ENCODE measurements at regions not wholly inside any gene's neighbourhood (a gene's known extent, or its start where the extent isn't known, plus 50 kb on each side); places are given as distances from the start of the nearest gene placed in this dataset.

DNA sequence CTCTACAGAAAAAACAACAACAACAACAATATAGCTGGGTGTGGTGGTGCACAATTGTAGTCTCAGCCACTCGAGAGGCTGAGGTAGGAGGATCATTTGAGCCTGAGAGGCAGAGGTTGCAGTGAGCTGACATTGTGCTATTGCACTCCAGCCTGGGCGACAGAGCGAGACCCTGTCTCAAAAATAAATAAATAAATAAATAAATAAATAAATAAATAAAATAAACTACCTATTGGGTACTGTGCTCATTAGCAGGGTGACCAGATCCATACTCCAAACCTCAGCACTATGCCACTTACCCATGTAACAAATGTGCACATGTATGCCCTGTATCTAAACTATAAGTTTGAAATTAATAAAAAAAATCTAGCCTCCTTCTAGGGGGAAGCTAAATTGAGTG is 369.4 kb upstream of the AJAP1 start:
- Mint-ChIP-seq H3K36me3 (no peaks in the 10 kb centered on the region), H3K27ac (no peak overlapping the region), H3K9me3 (peaks cover 4 to 13% of the 10 kb centered on the region in 2 donors)
- no peak for DNase-seq (ENCODE audit: low spot score in 2 of 2)
- ATAC-seq: no peak

GRCh38 chr1:4292861-4293260 is 361.5 kb upstream of the AJAP1 start:
- DNase-seq (ENCODE audit: low spot score in 2 of 2) (no peak), ATAC-seq (no peak)
- H3K36me3 Mint-ChIP-seq: no peaks in the 10 kb centered on the region
- H3K27ac Mint-ChIP-seq: no peak overlapping the region
- H3K9me3 Mint-ChIP-seq: peaks cover 24 to 26% of the 10 kb centered on the region in 2 donors

- H3K36me3 Mint-ChIP-seq: no peaks in the 10 kb centered on the region
- H3K27ac Mint-ChIP-seq: peak overlapping the region in 1 of 2 donors; percentile 40
- DNase-seq (ENCODE audit: low spot score in 2 of 2): no peak
- H3K9me3 Mint-ChIP-seq: peaks cover 25 to 31% of the 10 kb centered on the region in 2 donors
- no peak for ATAC-seq
These were observed 355.9 kb upstream of the AJAP1 start for GRCh38 chr1:4298361-4299083.

- DNase-seq (ENCODE audit: low spot score in 2 of 2) (no peak), ATAC-seq (no peak)
- Mint-ChIP-seq H3K9me3 (peaks cover 24 to 27% of the 10 kb centered on the region in 2 donors), H3K36me3 (no peaks in the 10 kb centered on the region), H3K27ac (no peak overlapping the region)
These were observed 353.4 kb upstream of the AJAP1 start for GRCh38 chr1:4301007-4301406.

DNA sequence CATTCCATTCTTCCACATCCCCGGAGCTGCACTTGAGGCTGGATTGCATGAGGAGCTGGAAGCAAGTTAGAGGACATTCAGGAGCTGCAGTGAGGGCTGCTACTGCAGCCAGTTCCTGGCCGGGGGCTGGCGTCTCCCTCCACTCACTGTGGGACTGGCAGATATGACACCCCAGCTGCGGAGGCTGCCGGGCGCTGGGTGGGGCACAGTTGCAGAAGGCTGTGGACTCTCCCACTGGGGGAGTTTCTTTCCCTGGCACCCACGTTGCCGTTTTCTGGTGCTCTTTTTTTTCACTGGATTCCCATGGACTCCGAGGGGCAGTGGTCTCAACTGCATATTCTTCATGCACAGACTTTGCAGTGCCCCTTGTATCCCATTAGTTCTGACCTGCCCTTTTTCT is 351.1 kb upstream of the AJAP1 start:
- H3K27ac Mint-ChIP-seq: no peak overlapping the region
- DNase-seq (ENCODE audit: low spot score in 2 of 2) (no peak), ATAC-seq (no peak)
- H3K9me3 Mint-ChIP-seq: peaks cover 9 to 11% of the 10 kb centered on the region in 2 donors
- H3K36me3 Mint-ChIP-seq: no peaks in the 10 kb centered on the region

GRCh38 chr1:4305526-4306301 is 348.7 kb upstream of the AJAP1 start:
- Mint-ChIP-seq H3K27ac (no peak overlapping the region), H3K36me3 (no peaks in the 10 kb centered on the region), H3K9me3 (peaks cover 9 to 11% of the 10 kb centered on the region in 2 donors)
- ATAC-seq: no peak
- DNase-seq (ENCODE audit: low spot score in 2 of 2): no peak

DNA sequence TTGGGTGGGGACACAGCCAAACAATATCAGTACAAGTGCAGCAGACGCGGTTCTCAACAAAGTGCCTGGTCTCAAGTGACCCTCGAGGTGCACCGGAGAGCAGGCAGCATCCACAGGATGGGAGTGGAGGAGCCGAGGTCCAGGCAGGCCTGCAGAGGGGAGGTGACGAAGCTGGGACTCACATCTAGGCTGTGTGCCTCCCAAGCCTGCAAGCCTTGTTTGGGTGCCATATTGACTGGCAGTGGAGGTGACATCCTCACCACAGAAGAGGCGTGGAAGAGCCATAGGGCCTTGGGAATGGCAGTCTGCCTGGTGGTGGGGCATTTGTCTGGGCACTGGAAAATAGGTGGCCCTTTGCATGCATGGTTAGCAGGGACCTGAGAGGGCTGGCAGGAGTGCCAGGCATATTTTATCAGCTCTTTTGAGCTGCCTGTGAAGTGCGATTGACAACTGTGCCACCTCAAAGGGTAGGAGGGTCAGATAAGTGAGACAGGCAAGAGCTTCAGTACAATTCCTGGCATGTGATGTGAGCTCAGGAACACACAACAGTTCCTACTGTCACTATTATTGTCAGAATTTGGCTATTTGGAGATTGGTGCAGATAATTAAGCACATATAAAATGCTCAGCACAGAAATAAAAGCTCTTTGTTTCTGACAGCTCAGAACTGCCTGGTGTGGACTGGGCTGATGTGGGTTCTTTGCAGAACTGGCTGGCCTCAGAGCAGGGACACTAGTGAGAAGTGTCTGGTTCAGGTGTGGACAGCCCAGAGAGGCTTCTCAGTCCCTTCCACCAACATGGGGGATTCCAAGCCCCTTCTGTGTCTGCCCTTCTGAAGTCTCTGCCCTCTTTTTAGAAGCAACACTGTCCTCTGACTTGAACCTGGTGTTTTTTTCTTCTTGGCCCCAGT is 347.6 kb upstream of the AJAP1 start:
- ATAC-seq (no peak), DNase-seq (ENCODE audit: low spot score in 2 of 2) (no peak)
- Mint-ChIP-seq H3K27ac (no peak overlapping the region), H3K36me3 (no peaks in the 10 kb centered on the region), H3K9me3 (peaks cover 9 to 11% of the 10 kb centered on the region in 2 donors)

GRCh38 chr1:4307468-4307845 is 347.0 kb upstream of the AJAP1 start:
- ATAC-seq: no peak
- Mint-ChIP-seq H3K9me3 (peaks cover 9 to 11% of the 10 kb centered on the region in 2 donors), H3K27ac (no peak overlapping the region), H3K36me3 (no peaks in the 10 kb centered on the region)
- no peak for DNase-seq (ENCODE audit: low spot score in 2 of 2)

- peaks cover 5 to 7% of the 10 kb centered on the region in 2 donors for H3K9me3 Mint-ChIP-seq
- peaks cover 0 to under 1% of the 10 kb centered on the region in 2 donors for H3K36me3 Mint-ChIP-seq
- no peak for DNase-seq (ENCODE audit: low spot score in 2 of 2)
- no peak overlapping the region for H3K27ac Mint-ChIP-seq
- ATAC-seq: no peak
These were observed 346.4 kb upstream of the AJAP1 start for GRCh38 chr1:4307911-4308545.

DNA sequence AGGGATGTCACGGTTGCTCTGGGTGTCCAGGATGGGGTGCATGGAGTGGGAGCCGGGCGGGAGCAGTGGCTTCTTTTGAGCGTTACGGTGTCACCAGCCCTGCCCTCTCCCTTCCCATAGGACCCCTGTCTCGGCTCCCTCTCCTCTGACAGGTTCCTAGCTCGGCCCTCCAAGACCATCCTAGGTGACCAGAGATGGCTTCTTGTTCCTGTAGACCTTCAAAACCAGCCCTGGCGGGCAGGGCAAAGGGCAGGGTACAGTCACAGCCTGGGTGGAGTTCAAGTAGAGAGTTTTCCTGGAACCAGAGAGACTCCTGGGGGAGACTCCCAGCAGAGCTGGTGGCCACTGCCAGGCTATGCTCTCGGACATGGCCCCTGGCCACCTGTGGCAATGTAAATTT is 345.6 kb upstream of the AJAP1 start:
- DNase-seq (ENCODE audit: low spot score in 2 of 2): no peak
- no peak for ATAC-seq
- H3K27ac Mint-ChIP-seq: no peak overlapping the region
- H3K9me3 Mint-ChIP-seq: peaks cover 6 to 8% of the 10 kb centered on the region in 2 donors
- H3K36me3 Mint-ChIP-seq: peaks cover 0 to 8% of the 10 kb centered on the region in 2 donors

GRCh38 chr1:4309676-4310320 is 344.6 kb upstream of the AJAP1 start:
- no peak overlapping the region for H3K27ac Mint-ChIP-seq
- peaks cover 5 to 18% of the 10 kb centered on the region in 2 donors for H3K36me3 Mint-ChIP-seq
- H3K9me3 Mint-ChIP-seq: peaks cover 11 to 13% of the 10 kb centered on the region in 2 donors
- ATAC-seq: no peak
- no peak for DNase-seq (ENCODE audit: low spot score in 2 of 2)

GRCh38 chr1:4310396-4310923 is 343.9 kb upstream of the AJAP1 start:
- peak in 1 of 2 donors; percentile 38 for DNase-seq (ENCODE audit: low spot score in 2 of 2)
- Mint-ChIP-seq H3K9me3 (peaks cover 16 to 18% of the 10 kb centered on the region in 2 donors), H3K27ac (no peak overlapping the region), H3K36me3 (peaks cover 9 to 23% of the 10 kb centered on the region in 2 donors)
- no peak for ATAC-seq

DNA sequence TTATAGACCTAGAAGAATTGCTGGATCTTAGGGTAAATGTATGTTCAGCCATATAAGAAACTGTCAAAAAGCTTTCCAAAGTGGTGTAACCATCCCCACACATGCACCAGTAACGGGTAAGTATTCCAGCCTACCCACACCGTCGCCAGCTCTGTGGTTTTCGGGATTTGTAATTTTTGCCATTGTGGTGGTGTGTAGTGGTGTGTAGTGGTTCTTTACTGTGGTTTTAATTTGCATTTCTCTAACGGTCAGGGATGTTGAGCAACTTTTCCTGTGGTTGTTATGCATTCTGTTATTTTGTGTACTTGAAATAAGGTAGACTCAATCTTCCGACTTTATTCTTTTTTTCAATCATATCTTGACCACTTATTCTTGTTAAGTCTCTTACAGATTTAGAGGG is 342.4 kb upstream of the AJAP1 start:
- Mint-ChIP-seq H3K9me3 (peaks cover 23 to 24% of the 10 kb centered on the region in 2 donors), H3K27ac (no peak overlapping the region), H3K36me3 (peaks cover 9 to 28% of the 10 kb centered on the region in 2 donors)
- DNase-seq (ENCODE audit: low spot score in 2 of 2): peak in 1 of 2 donors; percentile 16
- no peak for ATAC-seq

DNA sequence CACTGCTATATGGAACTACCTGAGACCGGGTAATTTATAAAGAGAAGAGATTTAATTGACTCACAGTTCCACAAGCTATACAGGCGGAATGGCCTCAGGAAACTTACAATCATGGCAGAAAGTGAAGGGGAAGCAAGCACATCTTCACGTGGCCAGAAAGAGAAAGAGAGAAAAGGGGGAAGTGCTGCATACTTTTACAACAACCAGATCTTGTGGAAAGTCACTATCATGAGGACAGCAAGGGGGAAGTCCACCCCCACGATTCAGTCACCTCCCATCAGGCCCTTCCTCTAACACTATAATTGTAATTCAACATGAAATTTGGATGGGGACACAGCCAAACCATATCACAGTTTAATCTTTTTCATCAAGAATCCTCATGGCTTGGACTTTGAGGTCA is 339.2 kb upstream of the AJAP1 start:
- DNase-seq (ENCODE audit: low spot score in 2 of 2) (no peak), ATAC-seq (no peak)
- Mint-ChIP-seq H3K9me3 (peaks cover 23 to 24% of the 10 kb centered on the region in 2 donors), H3K36me3 (peaks cover 9 to 28% of the 10 kb centered on the region in 2 donors), H3K27ac (no peak overlapping the region)

- DNase-seq (ENCODE audit: low spot score in 2 of 2): no peak
- ATAC-seq: no peak
- no peak overlapping the region for H3K27ac Mint-ChIP-seq
- peaks cover 23 to 24% of the 10 kb centered on the region in 2 donors for H3K9me3 Mint-ChIP-seq
- peaks cover 9 to 28% of the 10 kb centered on the region in 2 donors for H3K36me3 Mint-ChIP-seq
These were observed 337.2 kb upstream of the AJAP1 start for GRCh38 chr1:4317207-4317606.

- H3K9me3 Mint-ChIP-seq: peaks cover 16 to 17% of the 10 kb centered on the region in 2 donors
- H3K27ac Mint-ChIP-seq: no peak overlapping the region
- ATAC-seq: no peak
- DNase-seq (ENCODE audit: low spot score in 2 of 2): no peak
- H3K36me3 Mint-ChIP-seq: peaks cover 9 to 21% of the 10 kb centered on the region in 2 donors
These were observed 335.7 kb upstream of the AJAP1 start for GRCh38 chr1:4318720-4319119.
